ENCODE measurements at regions not wholly inside any gene's neighbourhood (a gene's known extent, or its start where the extent isn't known, plus 50 kb on each side); places are given as distances from the start of the nearest gene placed in this dataset.

- Histone ChIP-seq H3K27ac (no peak overlapping the region), H3K27me3 (no peaks in the 10 kb centered on the region), H3K9me3 (no peaks in the 10 kb centered on the region), H3K36me3 (no peaks in the 10 kb centered on the region), H3K4me1 (no peaks in the 10 kb centered on the region), H3K4me3 (no peak overlapping the region)
- ATAC-seq (peak; percentile 56 to 65), DNase-seq (no peak)
- in situ Hi-C loops (cut with MboI; ENCODE audit: low sequenced_read_pairs in 4 of 4) (no loop called here), intact Hi-C loops (cut with DNase I; ENCODE audit: low total_unique reads) (no loop called here)
- no peak for TF ChIP-seq POLR2A (IDR thresholded peaks at IDR 0.05)
- TF ChIP-seq CTCF (IDR thresholded peaks at IDR 0.05 in 4 of 5, conservative IDR thresholded peaks at IDR 0.05 in 1 of 5) = no peak
Observed at GRCh38 chr10:62459072-62459471, 84.9 kb downstream of the ZNF365 start.

GRCh38 chr10:62459500-62459899, 85.3 kb downstream of the ZNF365 start:
- no peaks in the 10 kb centered on the region for H3K36me3 ChIP-seq
- ATAC-seq (no peak), DNase-seq (no peak)
- H3K9me3 ChIP-seq = no peaks in the 10 kb centered on the region
- H3K4me1 ChIP-seq = no peaks in the 10 kb centered on the region
- H3K27me3 ChIP-seq = no peaks in the 10 kb centered on the region
- in situ Hi-C loops (cut with MboI; ENCODE audit: low sequenced_read_pairs in 4 of 4) (no loop called here), intact Hi-C loops (cut with DNase I; ENCODE audit: low total_unique reads) (no loop called here)
- no peak overlapping the region for H3K4me3 ChIP-seq
- no peak overlapping the region for H3K27ac ChIP-seq
- TF ChIP-seq POLR2A (IDR thresholded peaks at IDR 0.05) (no peak), CTCF (IDR thresholded peaks at IDR 0.05 in 4 of 5, conservative IDR thresholded peaks at IDR 0.05 in 1 of 5) (no peak)

- no peaks in the 10 kb centered on the region for H3K4me1 ChIP-seq
- DNase-seq (no peak), ATAC-seq (no peak)
- H3K27me3 ChIP-seq = no peaks in the 10 kb centered on the region
- no peaks in the 10 kb centered on the region for H3K9me3 ChIP-seq
- H3K27ac ChIP-seq = no peak overlapping the region
- no peak for TF ChIP-seq CTCF (IDR thresholded peaks at IDR 0.05 in 4 of 5, conservative IDR thresholded peaks at IDR 0.05 in 1 of 5)
- TF ChIP-seq POLR2A (IDR thresholded peaks at IDR 0.05) = no peak
- intact Hi-C loops (cut with DNase I; ENCODE audit: low total_unique reads) (no loop called here), in situ Hi-C loops (cut with MboI; ENCODE audit: low sequenced_read_pairs in 4 of 4) (no loop called here)
- H3K36me3 ChIP-seq = no peaks in the 10 kb centered on the region
- no peak overlapping the region for H3K4me3 ChIP-seq
Observed at GRCh38 chr10:62460393-62460792, 86.2 kb downstream of the ZNF365 start.

- TF ChIP-seq CTCF (IDR thresholded peaks at IDR 0.05 in 4 of 5, conservative IDR thresholded peaks at IDR 0.05 in 1 of 5) (no peak), POLR2A (IDR thresholded peaks at IDR 0.05) (no peak)
- no peaks in the 10 kb centered on the region for H3K27me3 ChIP-seq
- no peaks in the 10 kb centered on the region for H3K36me3 ChIP-seq
- in situ Hi-C loops (cut with MboI; ENCODE audit: low sequenced_read_pairs in 4 of 4) (no loop called here), intact Hi-C loops (cut with DNase I; ENCODE audit: low total_unique reads) (no loop called here)
- DNase-seq (no peak), ATAC-seq (no peak)
- H3K27ac ChIP-seq = no peak overlapping the region
- H3K4me1 ChIP-seq = no peaks in the 10 kb centered on the region
- no peak overlapping the region for H3K4me3 ChIP-seq
- no peaks in the 10 kb centered on the region for H3K9me3 ChIP-seq
Observed at GRCh38 chr10:62461120-62461519, 87.0 kb downstream of the ZNF365 start.

- ATAC-seq (no peak), DNase-seq (no peak)
- in situ Hi-C loops (cut with MboI; ENCODE audit: low sequenced_read_pairs in 4 of 4) (no loop called here), intact Hi-C loops (cut with DNase I; ENCODE audit: low total_unique reads) (no loop called here)
- Histone ChIP-seq H3K9me3 (no peaks in the 10 kb centered on the region), H3K4me1 (no peaks in the 10 kb centered on the region), H3K4me3 (no peak overlapping the region), H3K27ac (no peak overlapping the region), H3K27me3 (no peaks in the 10 kb centered on the region), H3K36me3 (no peaks in the 10 kb centered on the region)
- no peak for TF ChIP-seq CTCF (IDR thresholded peaks at IDR 0.05 in 4 of 5, conservative IDR thresholded peaks at IDR 0.05 in 1 of 5)
- TF ChIP-seq POLR2A (IDR thresholded peaks at IDR 0.05) = no peak
Observed at GRCh38 chr10:62462461-62462860, 88.3 kb downstream of the ZNF365 start.

All from gastrocnemius medialis (tissue), 4 donors.